ENCODE measurements at regions not wholly inside any gene's neighbourhood (a gene's known extent, or its start where the extent isn't known, plus 50 kb on each side); places are given as distances from the start of the nearest gene placed in this dataset.

DNA sequence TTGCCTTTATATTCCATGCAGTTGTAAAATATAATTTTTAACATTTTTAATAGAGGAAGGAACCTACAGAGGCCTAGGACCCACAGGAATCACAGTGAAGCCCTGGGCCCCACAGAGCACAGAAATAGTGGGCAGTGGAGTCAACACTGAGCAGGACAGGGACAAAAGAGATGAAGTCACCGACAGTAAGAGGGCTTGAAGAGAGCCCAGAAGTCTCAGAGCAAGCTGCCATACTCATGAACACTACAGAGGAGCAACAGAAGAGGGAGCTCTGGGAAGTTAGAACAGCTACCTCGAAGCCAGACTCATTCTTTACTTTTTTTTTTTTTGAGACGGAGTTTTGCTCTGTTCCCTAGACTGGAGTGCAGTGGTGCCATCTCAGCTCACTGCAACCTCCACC, 149.3 kb upstream of the TENM3 start:
- TF ChIP-seq, protein P1, sequence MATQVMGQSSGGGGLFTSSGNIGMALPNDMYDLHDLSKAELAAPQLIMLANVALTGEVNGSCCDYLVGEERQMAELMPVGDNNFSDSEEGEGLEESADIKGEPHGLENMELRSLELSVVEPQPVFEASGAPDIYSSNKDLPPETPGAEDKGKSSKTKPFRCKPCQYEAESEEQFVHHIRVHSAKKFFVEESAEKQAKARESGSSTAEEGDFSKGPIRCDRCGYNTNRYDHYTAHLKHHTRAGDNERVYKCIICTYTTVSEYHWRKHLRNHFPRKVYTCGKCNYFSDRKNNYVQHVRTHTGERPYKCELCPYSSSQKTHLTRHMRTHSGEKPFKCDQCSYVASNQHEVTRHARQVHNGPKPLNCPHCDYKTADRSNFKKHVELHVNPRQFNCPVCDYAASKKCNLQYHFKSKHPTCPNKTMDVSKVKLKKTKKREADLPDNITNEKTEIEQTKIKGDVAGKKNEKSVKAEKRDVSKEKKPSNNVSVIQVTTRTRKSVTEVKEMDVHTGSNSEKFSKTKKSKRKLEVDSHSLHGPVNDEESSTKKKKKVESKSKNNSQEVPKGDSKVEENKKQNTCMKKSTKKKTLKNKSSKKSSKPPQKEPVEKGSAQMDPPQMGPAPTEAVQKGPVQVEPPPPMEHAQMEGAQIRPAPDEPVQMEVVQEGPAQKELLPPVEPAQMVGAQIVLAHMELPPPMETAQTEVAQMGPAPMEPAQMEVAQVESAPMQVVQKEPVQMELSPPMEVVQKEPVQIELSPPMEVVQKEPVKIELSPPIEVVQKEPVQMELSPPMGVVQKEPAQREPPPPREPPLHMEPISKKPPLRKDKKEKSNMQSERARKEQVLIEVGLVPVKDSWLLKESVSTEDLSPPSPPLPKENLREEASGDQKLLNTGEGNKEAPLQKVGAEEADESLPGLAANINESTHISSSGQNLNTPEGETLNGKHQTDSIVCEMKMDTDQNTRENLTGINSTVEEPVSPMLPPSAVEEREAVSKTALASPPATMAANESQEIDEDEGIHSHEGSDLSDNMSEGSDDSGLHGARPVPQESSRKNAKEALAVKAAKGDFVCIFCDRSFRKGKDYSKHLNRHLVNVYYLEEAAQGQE (IDR thresholded peaks at IDR 0.05; ENCODE audit: insufficient replicate concordance, low read depth), result no peak
- no peak overlapping the region for H3K27ac ChIP-seq (replicated peaks)
- no peaks in the 10 kb centered on the region for H3K27me3 ChIP-seq (ENCODE audit: insufficient read depth, poor library complexity, severe bottlenecking)
- no peak overlapping the region for H3K4me3 ChIP-seq (replicated peaks; ENCODE audit: insufficient read depth, low read length)
- no peak for DNase-seq (ENCODE audit: low read depth in 1 of 2, low spot score in 1 of 2)

DNA sequence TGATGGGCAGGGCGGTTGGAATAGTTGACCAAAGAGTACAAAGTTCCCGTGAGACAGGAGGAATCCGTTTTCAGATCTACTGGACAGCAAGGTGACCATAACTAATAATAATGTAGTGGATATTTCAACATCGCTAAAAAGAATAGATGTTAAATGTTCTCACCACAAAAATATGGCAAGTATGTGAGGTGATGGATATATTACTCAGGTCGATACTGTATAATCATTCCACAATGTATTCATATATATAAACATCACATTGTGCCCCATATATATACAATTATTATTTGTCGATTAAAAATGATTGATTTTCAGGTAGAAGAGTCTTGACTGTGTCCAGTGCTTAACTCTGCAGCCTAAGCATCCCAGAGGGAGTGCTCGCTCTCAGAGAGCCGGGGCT, 141.6 kb upstream of the TENM3 start:
- no peak for TF ChIP-seq GABPA (IDR thresholded peaks at IDR 0.05; ENCODE audit: low read depth)
- TF ChIP-seq, protein P1 (IDR thresholded peaks at IDR 0.05; ENCODE audit: insufficient replicate concordance, low read depth), result no peak
- no peak for TF ChIP-seq SPI1 (IDR thresholded peaks at IDR 0.05; ENCODE audit: borderline replicate concordance, low read depth)
- TF ChIP-seq, protein P2, sequence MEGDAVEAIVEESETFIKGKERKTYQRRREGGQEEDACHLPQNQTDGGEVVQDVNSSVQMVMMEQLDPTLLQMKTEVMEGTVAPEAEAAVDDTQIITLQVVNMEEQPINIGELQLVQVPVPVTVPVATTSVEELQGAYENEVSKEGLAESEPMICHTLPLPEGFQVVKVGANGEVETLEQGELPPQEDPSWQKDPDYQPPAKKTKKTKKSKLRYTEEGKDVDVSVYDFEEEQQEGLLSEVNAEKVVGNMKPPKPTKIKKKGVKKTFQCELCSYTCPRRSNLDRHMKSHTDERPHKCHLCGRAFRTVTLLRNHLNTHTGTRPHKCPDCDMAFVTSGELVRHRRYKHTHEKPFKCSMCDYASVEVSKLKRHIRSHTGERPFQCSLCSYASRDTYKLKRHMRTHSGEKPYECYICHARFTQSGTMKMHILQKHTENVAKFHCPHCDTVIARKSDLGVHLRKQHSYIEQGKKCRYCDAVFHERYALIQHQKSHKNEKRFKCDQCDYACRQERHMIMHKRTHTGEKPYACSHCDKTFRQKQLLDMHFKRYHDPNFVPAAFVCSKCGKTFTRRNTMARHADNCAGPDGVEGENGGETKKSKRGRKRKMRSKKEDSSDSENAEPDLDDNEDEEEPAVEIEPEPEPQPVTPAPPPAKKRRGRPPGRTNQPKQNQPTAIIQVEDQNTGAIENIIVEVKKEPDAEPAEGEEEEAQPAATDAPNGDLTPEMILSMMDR (IDR thresholded peaks at IDR 0.05; ENCODE audit: insufficient read depth, low read length), result no peak
- TF ChIP-seq POLR2AphosphoS5 (IDR thresholded peaks at IDR 0.05; ENCODE audit: low read depth), result no peak
- no peak overlapping the region for H3K27ac ChIP-seq (replicated peaks)
- no peak for DNase-seq (ENCODE audit: low read depth in 1 of 2, low spot score in 1 of 2)
- no peaks in the 10 kb centered on the region for H3K27me3 ChIP-seq (ENCODE audit: insufficient read depth, poor library complexity, severe bottlenecking)
- no peak overlapping the region for H3K4me3 ChIP-seq (replicated peaks; ENCODE audit: insufficient read depth, low read length)

DNA sequence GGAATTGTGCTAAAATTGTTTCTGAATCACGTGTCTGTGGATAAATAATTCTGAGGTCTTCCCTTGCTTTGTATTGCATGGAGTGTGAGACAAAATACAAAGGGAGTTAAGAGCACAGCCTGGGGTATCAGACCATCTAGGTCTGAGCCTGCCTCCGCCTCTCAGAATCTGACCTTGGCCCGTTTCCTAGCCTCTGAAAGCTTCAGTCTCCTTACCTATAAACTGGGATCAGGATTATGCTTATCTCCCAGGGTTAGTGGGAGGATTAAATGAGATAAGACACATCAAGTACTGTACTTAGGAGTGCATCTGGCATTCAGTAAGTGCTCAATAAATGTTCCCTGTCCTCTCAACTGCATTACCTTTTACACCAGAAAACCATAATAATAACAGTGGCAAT, 140.6 kb upstream of the TENM3 start:
- no peak overlapping the region for H3K27ac ChIP-seq (replicated peaks)
- TF ChIP-seq SPI1 (IDR thresholded peaks at IDR 0.05; ENCODE audit: borderline replicate concordance, low read depth), result no peak
- no peak for TF ChIP-seq GABPA (IDR thresholded peaks at IDR 0.05; ENCODE audit: low read depth)
- TF ChIP-seq, protein P1 (IDR thresholded peaks at IDR 0.05; ENCODE audit: insufficient replicate concordance, low read depth), result no peak
- no peak for TF ChIP-seq POLR2AphosphoS5 (IDR thresholded peaks at IDR 0.05; ENCODE audit: low read depth)
- TF ChIP-seq, protein P2 (IDR thresholded peaks at IDR 0.05; ENCODE audit: insufficient read depth, low read length), result no peak
- no peaks in the 10 kb centered on the region for H3K27me3 ChIP-seq (ENCODE audit: insufficient read depth, poor library complexity, severe bottlenecking)
- no peak for DNase-seq (ENCODE audit: low read depth in 1 of 2, low spot score in 1 of 2)
- H3K4me3 ChIP-seq (replicated peaks; ENCODE audit: insufficient read depth, low read length), result no peak overlapping the region

Data from HL-60 (cell line).